Peyer's patch (tissue), 4 donors: ENCODE measurements at regions not wholly inside any gene's neighbourhood (a gene's known extent, or its start where the extent isn't known, plus 50 kb on each side); places are given as distances from the start of the nearest gene placed in this dataset.

Experiments
- CTCF ChIP-seq, 6 experiments: fragments of 450-650 bp in 4 of 6; fragments of 200-600 bp in 2 of 6; sonication (generic) in 1 of 6; IDR thresholded peaks; one replicate each; pipeline ENCODE4 v1.5.1; 2017 to 2019; ENCODE audit warnings: antibody characterized with exemption in 6 of 6, mild to moderate bottlenecking in 3 of 6, moderate library complexity in 1 of 6
- POLR2A ChIP-seq, 2 donors: fragments of 450-650 bp; IDR thresholded peaks; one replicate each; pipeline ENCODE4 v1.5.1; 2017; ENCODE audit warnings: antibody characterized with exemption in 2 of 2, mild to moderate bottlenecking in 2 of 2, moderate library complexity in 2 of 2

GRCh38 chr16:86946396-86946795 is 368.0 kb downstream of the FOXL1 start:
- TF ChIP-seq CTCF (IDR thresholded peaks at IDR 0.05) (no peak), POLR2A (IDR thresholded peaks at IDR 0.05) (no peak)
